HG03571 (cell line): ENCODE measurements at regions not wholly inside any gene's neighbourhood (a gene's known extent, or its start where the extent isn't known, plus 50 kb on each side); places are given as distances from the start of the nearest gene placed in this dataset.
"Not testable (repeated sequence)": the region's sequence is repeated elsewhere in the genome, so short reads cannot be mapped to it uniquely, and the experiment has no call there.

Experiments
- ATAC-seq: cut with Tn5 transposase; IDR thresholded peaks from one replicate; pipeline ENCODE4 v1.9.1; 2021; ENCODE audit not compliant: unreplicated experiment

DNA sequence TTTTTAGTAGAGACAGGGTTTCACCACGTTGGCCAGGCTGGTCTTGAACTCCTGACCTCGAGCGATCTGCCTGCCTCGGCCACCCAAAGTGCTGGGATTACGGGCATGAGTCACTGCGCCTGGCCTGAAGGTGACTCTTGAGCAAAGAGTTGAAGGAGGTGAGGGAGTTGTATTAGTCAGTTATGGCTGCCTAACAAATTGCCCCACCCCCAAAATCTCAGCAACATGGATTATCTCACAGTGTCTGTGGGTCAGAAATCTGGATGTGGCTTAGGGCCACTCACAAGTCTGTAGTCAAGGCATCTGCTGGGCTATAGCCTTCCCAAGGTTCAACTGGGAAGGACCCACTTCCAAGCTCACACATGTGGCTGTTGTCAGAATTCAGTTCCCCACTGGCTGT, 52.8 kb upstream of the ADGRE5 start:
- no peak for ATAC-seq

DNA sequence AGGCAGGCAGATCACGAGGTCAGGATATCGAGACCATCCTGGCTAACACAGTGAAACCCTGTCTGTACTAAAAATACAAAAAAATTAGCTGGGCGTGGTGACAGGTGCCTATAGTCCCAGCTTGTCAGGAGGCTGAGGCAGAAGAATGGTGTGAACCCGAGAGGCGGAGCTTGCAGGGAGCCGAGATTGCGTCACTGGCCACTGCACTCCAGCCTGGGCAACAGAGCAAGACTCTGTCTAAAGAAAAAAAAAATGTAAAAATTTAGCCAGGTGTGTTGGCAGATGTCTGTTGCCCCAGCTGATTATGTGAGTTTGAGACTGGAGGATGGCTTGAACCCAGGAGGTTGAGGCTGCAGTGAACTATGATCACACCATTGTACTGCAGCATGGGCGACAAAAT, 54.2 kb upstream of the ADGRE5 start:
- ATAC-seq = not testable (repeated sequence)

DNA sequence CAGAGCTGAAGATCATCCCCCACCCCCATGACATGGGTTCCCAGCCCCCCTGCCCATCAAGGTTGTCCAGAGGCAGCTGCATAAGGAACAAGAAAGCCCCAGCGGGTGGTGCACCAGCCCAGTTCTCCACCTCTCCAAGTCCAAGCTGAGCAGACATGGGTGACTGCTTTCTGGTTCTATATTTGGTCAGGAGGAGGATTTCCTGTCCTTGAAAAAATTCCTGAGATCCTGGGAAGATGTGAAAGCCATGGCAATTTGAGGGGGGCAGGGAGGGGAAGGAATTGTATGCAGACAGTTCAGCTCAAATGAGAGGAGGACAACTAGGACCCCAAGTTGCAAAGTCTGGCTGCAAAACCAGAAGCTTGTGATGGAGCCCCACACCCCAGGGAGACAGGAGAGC, 55.4 kb upstream of the ADGRE5 start:
- ATAC-seq = no peak

DNA sequence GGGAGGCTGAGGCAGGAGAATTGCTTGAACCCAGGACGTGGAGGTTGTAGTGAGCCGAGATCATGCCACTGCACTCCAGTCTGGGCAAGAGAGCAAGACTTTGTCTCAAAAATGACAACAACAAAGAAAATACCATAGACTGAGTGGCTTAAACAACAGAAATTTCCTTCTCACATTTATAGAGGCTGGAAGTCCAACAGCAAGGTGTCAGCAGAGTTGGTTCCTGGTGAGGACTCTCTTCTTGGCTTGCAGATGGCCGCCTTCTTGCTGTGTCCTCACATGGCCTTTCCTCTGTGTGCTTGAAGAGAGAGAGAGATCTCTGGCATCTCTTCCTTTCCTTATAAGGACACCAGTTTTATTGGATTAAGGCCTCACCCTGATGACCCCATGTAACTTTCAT, 56.1 kb upstream of the ADGRE5 start:
- no peak for ATAC-seq

DNA sequence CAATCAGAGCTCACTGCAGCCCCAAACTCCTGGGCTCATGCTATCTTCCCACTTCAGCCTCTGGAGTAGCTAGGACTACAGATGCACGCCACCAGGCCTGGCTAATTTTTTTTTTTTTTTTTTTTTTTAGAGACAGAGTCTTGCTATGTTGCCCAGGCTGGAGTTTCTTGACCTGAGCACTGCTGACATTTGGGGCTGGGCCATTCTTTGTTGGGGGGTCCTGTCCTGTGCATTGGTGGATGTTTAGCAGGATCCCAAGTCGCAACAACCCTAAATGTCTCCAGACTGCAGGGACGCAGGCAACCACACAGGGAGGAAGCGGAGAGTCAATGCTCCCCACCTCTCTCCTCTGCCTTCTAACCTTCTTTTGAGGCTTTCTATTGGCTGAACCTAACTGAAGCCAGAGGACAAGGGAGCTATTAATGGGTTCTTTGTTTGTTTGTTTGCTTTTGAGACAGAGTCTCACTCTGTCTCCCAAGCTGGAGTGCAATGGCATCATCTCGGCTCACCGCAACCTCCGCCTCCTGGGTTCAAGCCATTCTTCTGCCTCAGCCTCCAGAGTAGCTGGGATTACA, 58.3 kb upstream of the ADGRE5 start:
- ATAC-seq = no peak

DNA sequence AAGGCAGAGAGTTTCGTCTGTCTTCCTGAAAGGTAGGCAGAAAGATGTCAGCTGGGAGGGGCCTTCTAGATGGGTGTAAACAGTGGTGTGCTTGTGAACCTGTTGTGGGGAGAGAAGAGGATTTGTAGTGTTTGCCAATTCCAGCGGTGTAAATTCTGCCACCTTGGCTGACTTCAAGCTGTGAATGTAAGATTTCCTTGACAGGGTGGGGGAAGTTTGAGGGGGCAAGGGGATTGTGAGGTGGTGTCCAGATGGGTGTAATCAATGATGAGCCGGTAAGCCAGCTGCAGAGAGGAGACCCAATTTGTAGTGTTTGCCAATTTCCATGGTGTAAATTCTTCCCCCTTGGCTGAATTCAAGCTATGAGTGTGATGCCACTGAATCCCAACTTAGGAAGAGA, 61.0 kb upstream of the ADGRE5 start:
- no peak for ATAC-seq

DNA sequence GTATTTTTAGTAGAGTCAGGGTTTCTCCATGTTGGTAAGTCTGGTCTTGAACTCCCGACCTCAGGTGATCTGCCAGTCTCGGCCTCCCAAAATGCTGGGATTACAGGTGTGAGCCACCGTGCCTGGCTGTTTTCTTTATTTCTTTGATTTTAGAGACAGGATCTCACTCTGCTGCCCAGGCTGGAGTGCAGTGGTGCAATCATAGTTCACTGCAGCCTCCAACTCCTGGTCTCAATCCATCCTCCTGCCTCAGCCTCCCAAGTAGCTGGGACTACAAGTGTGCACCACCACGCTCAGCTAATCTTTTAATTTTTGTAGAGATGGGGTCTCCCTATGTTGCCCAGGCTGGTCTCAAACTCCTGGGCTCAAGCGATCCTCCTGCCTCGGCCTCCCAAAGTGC, 61.5 kb upstream of the ADGRE5 start:
- ATAC-seq = not testable (repeated sequence)

DNA sequence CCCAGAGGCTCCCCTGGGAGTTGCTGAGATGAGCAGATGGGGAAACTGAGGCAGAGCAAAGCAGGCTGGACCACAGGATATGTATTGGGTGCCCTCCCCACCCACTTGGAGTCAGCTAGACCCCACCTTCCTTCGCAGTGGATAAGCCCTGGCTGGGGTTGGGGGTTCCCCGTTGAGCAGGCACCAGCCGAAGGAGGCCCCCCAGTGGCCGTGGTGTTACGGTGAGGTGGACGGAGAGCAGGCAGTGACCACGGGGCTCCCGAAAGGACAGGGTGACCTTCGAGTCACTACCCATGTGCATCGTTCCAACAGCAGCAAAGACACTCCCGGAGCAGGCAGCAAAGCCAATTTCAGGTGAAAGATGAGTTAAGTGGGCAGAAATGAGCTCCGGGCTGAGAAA, 62.4 kb upstream of the ADGRE5 start:
- ATAC-seq = no peak

DNA sequence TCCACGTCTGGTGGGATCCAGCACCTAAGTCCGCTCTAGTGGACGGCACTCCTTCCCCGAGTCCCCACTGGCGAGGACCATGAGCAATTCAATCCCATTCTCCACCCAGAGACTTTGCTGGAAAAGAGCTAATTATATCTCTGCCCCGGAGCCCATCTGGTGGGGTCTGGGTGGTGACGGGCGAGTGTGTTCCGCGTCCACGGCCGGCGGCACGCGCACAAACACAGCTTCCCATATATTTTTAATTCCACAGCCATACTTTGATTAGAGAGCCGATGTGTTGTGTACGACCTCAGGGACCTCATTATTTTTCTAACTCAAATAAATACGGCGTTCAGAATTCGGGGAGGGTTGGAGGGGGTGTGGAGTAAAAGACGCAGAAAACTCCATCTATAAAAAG, 64.1 kb upstream of the ADGRE5 start:
- ATAC-seq = no peak

DNA sequence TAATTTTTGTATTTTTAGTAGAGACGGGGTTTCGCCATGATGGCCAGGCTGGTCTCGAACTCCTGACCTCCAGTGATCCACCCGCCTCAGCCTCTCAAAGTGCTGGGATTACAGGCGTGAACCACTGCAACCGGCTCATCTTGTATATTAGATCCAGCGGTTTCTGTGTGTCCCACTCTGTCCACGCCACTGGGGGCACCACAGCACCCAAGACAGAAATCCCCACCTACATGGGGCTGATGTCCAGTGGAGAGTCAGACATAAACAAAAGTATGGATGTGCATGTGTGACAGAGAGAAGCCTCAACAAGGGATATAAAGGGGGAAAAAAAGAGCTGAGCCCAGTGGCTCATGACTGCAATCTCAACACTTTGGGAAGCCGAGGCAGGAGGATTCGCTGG, 65.8 kb upstream of the ADGRE5 start:
- ATAC-seq = no peak

DNA sequence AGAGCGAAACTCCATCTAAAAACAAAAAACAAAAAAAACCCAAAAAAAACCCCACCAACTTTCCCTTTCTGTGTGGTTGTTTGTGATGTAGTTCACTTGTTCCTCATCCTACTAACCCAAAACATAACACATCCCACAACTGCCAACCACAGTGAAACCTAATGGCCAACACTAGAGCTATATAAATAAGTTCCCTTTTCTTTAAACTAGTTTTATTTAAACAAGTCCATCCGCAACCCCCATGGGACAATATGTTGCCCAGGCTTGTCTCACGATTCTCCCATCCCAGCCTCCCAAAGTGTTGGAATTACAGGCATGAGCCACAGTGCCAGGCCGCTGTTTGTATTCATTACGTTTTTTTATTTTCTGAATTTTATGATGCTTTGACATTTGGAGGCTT, 71.2 kb upstream of the ADGRE5 start:
- ATAC-seq = no peak

DNA sequence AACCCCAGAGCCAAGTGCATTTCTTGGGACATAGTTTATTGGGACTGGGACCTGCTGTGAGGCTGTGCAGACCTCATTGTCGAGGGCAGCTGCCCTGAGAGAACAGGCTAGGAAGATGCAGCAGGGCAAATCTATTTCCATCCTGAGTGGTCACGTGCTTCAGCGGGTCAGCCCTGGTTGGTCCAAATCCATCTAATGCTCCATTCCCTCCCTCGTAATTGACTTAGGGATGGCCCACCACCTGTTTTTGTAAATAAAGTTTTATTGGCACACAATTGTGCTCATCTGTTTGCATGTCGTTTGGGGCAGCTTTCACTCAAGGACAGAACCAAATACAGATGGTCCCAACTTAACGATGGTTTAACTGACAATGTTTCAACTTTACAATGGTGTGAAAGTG, 75.5 kb upstream of the ADGRE5 start:
- ATAC-seq = no peak

DNA sequence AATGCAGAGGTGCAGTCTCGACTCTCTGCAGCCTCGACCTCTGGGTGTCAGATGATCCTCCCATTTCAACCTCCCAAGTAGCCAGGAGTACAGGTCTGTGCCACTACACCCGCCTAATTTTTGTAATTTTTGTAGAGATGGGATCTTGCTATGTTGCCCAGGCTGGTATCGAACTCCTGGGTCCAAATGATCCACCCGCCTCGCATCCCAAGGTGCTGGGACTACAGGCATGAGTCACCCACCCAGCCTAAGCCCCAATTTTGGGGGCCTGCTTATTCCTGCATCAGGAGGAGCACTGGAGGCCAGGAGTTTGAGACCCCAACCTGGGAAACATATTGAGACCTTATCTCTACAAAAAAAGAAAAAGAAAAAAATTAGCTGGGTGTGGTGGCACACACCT, 80.1 kb upstream of the ADGRE5 start:
- ATAC-seq = no peak

DNA sequence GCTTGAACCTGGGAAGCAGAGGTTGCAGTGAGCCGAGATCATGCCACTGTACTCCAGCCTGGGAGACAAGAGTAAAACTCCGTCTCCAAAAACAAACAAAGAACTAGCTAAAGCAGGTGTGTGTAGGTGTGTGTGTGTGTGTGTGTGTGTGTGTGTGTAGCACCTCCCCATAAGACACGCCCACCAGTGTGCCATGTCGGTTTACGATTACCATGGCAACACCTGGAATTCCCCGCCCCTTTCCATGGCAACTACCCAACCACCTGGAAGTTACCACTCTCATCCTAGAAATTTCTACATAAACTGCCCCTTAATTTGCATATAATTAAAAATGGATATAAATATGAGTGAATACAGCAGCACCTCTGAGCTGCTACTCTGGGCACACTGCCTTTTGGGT, 80.9 kb upstream of the ADGRE5 start:
- no peak for ATAC-seq

DNA sequence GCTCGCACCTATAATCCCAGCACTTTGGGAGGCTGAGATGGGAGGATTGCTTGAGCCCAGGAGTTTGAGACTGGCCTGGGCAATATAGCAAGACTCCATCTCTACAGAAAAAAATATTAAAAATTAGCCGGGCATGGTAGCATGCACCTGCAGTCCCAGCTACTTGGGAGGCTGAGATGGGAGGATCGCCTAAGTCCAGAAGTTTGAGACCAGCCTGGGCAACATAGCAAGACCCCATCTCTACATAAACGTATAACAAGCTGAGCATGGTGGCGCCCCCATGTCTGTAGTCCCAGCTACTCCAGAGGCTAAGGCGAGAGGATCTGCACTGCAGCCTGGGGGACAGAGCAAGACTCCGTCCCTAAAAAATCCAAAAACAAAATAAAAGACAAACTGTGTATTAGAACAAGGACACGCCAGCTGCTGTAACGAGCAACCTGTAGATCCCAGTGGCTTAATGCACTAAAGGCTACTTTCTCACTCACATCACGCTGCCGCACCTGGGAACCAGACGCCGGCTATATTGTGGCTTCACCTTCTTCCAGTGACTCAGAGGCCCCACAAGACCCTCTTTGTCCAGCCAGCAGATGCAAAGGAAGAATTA, 81.9 kb upstream of the ADGRE5 start:
- not testable (repeated sequence) for ATAC-seq

DNA sequence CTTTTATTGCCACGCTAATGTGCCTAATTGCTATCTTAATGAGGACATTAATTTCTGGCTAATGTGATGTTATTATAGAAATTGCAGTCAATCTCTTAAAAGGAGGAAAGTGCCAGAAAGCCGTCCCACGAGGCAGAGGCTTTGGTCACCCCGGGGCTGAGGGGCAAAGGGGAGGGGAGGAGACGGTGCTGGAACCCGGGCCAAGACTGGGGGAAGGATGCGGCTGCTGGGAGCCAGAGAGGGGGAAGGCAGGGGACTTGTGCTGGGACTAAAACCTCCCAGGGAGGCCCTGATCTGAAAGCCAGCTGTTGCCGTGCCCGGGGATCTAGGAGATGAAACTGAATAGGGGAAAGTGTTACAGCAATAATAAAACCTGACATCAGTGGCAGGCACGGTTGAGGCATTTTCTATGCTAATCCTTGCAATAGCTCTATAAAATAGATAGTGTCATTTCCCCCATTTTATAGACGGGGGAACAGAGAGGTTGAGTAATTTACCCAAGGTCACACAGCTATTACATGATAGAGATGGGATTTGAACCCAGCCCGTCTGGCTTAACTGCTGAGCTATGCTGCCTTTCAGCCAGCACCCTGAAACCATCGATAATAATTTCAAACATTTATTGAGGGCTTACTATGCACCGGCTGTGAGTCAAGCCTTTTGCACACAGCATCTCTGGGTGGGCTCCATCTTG, 83.2 kb upstream of the ADGRE5 start:
- ATAC-seq = not testable (repeated sequence)

DNA sequence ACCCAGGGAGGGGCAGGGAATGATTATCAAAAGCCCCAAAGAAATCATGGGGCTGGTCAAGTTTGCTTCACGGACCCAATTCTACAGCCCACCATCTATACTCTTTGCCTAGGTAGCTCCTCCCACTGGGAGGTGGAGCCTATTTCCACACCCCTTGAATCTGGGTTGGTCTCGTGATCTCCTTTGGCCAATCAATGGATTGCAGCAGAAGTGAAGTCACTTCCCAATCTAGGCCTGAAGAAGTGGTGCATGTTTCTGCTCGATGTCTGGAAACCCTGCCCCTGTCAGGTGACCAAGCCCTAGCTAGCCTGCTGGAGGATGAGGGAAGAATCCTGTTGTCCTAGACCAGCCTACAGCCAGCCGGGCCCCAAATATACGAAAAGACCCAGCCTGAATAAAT, 86.3 kb upstream of the ADGRE5 start:
- not testable (repeated sequence) for ATAC-seq

DNA sequence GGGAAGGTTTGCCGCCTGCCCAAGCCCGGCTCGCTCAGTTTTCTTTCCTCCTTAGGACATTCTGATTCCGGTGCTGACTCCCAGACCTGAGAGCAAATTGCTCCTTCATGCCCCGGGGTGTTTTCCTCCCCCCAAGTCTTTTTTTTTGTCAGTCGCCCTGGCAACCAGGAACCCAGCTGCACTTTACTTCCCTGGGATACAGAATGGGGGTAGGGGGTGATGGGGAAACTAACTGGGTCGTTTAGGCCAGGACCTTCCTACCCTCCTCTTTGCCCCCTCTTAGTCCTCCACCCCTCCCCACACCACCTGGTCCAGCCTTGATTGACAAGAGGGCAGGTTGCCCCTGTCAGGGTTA, 87.5 kb upstream of the ADGRE5 start:
- not testable (repeated sequence) for ATAC-seq

DNA sequence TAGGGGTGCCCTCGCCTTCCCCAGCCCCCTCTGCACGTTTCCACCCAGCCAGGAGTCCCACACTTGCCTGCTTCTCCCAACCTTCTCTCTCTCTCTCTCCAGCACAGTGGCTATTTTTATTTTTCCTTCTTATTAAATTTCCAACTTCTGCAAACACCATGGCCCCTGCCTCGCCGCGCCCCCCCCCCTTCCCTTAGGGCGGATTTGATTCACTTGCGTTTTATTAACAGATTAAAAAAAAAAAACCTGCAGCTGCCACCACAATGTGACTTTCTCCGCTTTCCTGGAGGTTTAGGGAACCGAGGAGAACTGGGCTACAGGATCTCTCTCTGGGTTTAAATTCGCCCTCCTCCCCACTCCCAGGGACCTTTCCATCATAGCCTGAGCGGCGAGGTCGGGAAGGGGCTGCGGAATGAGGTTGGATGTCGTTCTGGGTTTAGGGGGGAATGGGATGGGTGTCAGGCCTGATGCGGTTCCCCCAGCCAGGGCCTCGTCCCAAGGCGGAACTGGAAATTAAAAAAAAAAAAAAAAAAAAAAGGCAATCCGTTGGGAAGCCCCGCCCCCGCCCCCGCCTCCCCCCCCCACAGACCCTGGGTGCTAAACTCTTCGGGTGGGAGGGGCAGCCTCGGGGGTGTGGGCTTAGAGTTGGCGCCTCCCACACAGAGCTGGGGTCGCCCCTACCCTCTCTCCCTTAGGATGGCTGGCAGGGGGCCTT, 87.3 kb upstream of the ADGRL1 start:
- ATAC-seq = not testable (repeated sequence)

DNA sequence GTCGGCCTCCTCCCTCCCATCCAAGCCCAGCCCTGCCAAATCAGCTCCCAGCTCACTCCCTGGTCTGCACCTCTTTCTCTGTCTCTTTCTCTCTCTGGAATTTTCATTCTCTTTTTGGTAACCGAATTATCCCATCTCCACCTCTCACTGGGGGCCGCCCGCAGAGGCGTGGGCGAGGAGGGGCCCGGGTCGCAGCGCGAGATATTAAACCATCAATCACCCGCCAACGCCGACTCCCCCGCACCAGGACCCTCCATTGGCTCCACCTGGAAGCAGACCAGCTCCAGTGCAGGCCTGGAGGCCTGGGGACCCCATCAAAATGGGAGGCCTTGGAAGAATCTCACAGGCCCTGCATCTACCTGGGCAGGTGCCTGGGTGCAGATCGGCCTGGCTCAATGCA, 83.8 kb upstream of the ADGRL1 start:
- not testable (repeated sequence) for ATAC-seq

DNA sequence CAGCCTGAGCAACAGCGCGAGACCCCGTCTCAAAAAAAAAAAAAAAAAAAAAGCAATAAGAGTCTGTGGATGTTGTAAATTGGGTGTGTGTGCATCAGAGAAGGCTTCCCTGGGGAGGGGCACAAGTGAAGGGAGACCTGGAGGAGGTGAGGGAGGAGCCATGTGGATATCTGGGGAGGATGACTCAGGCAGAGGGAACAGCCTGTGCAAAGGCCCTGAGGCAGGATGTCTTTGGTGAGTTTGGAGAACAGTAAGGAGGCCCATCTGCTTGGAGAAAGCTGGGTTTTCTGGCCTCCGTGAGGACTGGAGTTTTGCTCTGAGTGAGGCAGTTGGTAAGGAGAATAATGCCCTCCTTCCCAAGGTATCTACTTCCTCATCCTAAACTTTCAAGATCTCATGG, 81.9 kb upstream of the ADGRL1 start:
- not testable (repeated sequence) for ATAC-seq

DNA sequence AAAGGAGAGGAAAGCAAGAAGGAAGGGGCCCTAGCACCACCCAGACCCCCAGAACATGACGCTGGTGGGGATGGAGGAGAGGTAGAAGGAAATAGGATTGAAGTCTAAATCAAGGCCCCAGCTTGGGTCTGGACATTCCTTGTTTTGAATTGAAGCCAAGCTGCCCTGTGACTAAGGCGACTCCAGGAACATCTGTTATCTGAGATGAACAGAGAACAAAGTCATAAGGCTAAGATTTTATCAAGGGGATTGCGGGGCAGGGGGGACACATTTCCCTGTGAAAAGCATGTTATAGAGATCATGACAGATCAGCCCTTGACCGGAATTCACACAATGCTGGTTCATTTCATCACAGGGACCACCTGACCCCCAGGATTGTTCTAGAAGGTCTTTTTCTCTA, 80.6 kb upstream of the ADGRL1 start:
- not testable (repeated sequence) for ATAC-seq
